ENCODE measurements at regions not wholly inside any gene's neighbourhood (a gene's known extent, or its start where the extent isn't known, plus 50 kb on each side); places are given as distances from the start of the nearest gene placed in this dataset.
"Not testable (repeated sequence)": the region's sequence is repeated elsewhere in the genome, so short reads cannot be mapped to it uniquely, and the experiment has no call there.

DNA sequence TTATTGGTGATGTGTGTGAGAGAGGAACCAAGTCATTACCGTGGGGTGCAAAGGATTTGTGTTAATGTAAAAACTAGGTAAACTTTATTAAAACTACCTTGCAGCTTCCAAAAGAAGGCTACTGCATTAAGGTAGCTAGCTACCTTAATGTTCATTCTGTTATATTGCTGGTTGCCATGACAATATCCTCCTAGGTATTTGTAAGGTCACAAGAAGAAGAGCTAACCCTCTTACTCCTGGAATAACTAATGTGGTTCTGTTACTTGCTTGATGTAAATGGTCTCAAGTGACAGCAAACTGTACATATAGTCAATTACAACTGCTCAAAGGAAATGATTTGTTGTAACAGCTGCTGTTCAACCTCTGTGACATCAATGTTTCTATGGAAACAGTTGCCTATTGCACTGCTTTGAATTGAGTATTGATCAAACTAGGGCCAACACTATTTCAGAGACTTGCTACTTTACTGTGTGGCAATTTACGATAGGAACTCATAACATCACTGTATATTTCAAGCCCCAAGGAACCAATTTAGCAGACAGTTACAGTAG, 319.8 kb upstream of the HNRNPA3 start:
- H3K27ac ChIP-seq (ENCODE audit: insufficient read depth in 1 of 2, low read depth in 1 of 2, low read length in 2 of 2, poor library complexity in 1 of 2, severe bottlenecking in 2 of 2): no peak overlapping the region
- no peaks in the 10 kb centered on the region for H3K27me3 ChIP-seq (replicated peaks in 2 of 5; ENCODE audit: control insufficient read depth in 4 of 5, insufficient read depth in 5 of 5, low read length in 4 of 5)
- no peak for DNase-seq
- ChIA-PET CTCF (interaction anchor here (0.6 kb wide), 1 partner anchor 126 kb away, joined by 3 read pairs; no protein-coding TSS in a partner anchor), POLR2A (no interaction called here)
- no CpG with 5 or more reads among the region's 2 CpGs for WGBS (ENCODE audit: insufficient coverage)
- no peaks in the 10 kb centered on the region for H3K36me3 ChIP-seq (ENCODE audit: control insufficient read depth in 4 of 4, insufficient read depth in 4 of 4, low read length in 3 of 4)
- H3K9me3 ChIP-seq (ENCODE audit: control extremely low read depth in 1 of 5, control insufficient read depth in 4 of 5, insufficient read depth in 2 of 5, low read depth in 1 of 5, low read length in 4 of 5): no peaks in the 10 kb centered on the region
- no peak overlapping the region for H3K4me3 ChIP-seq (ENCODE audit: control insufficient read depth in 1 of 7, extremely low read depth in 1 of 7, insufficient read depth in 4 of 7, low read depth in 2 of 7, low read length in 6 of 7)
- H3K4me1 ChIP-seq (ENCODE audit: control extremely low read depth in 1 of 4, control insufficient read depth in 4 of 4, insufficient read depth in 4 of 4, low read length in 3 of 4): no peaks in the 10 kb centered on the region

DNA sequence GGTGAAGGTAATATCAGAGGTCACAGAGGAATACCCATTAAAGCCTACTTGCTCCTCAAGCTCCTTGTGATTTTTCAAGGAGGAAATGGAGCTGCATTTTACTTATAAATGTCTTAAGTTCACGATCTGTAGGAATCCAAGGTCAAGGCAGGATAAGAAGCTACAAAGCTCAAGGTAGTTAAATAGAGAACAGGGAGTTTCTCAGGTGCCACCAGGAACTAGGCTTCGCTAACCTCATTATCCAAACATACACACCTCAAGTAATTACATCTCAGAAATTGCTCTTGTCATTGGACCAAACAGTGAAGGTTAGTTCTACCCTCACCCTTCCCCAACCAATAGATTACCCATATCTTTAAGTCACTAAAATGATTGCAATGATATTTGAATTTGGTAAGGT, 317.4 kb upstream of the HNRNPA3 start:
- Histone ChIP-seq H3K27me3 (replicated peaks in 2 of 5; ENCODE audit: control insufficient read depth in 4 of 5, insufficient read depth in 5 of 5, low read length in 4 of 5) (no peaks in the 10 kb centered on the region), H3K9me3 (ENCODE audit: control extremely low read depth in 1 of 5, control insufficient read depth in 4 of 5, insufficient read depth in 2 of 5, low read depth in 1 of 5, low read length in 4 of 5) (no peaks in the 10 kb centered on the region), H3K36me3 (ENCODE audit: control insufficient read depth in 4 of 4, insufficient read depth in 4 of 4, low read length in 3 of 4) (no peaks in the 10 kb centered on the region), H3K4me1 (ENCODE audit: control extremely low read depth in 1 of 4, control insufficient read depth in 4 of 4, insufficient read depth in 4 of 4, low read length in 3 of 4) (no peaks in the 10 kb centered on the region), H3K4me3 (ENCODE audit: control insufficient read depth in 1 of 7, extremely low read depth in 1 of 7, insufficient read depth in 4 of 7, low read depth in 2 of 7, low read length in 6 of 7) (no peak overlapping the region), H3K27ac (ENCODE audit: insufficient read depth in 1 of 2, low read depth in 1 of 2, low read length in 2 of 2, poor library complexity in 1 of 2, severe bottlenecking in 2 of 2) (no peak overlapping the region)
- 100% methylated on average over 2 of the region's 2 CpGs for WGBS (ENCODE audit: insufficient coverage)
- POLR2A ChIA-PET: no interaction called here
- no peak for DNase-seq
- CTCF ChIA-PET: no interaction called here

DNA sequence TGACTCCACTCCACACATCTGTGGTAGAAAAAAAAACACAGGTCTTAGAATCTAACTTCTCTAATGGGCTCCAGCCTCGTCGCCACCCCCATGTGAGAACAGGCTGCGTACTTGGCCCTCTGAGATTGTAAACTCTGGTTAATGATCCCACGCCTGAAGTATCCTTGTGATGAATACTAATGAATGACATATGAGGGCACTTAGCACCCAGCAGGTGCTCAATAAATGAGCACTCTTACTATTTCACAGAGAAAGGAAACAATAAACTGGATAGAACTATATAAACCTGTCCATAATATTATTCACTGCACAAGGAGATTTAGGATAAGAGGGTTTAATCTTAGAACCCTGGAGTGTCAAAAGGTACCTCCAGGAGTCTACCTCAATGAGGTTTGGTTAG, 310.1 kb upstream of the HNRNPA3 start:
- no peaks in the 10 kb centered on the region for H3K27me3 ChIP-seq (replicated peaks in 2 of 5; ENCODE audit: control insufficient read depth in 4 of 5, insufficient read depth in 5 of 5, low read length in 4 of 5)
- no peak overlapping the region for H3K4me3 ChIP-seq (ENCODE audit: control insufficient read depth in 1 of 7, extremely low read depth in 1 of 7, insufficient read depth in 4 of 7, low read depth in 2 of 7, low read length in 6 of 7)
- no peaks in the 10 kb centered on the region for H3K9me3 ChIP-seq (ENCODE audit: control extremely low read depth in 1 of 5, control insufficient read depth in 4 of 5, insufficient read depth in 2 of 5, low read depth in 1 of 5, low read length in 4 of 5)
- ChIA-PET CTCF (no interaction called here), POLR2A (no interaction called here)
- H3K36me3 ChIP-seq (ENCODE audit: control insufficient read depth in 4 of 4, insufficient read depth in 4 of 4, low read length in 3 of 4): no peaks in the 10 kb centered on the region
- H3K27ac ChIP-seq (ENCODE audit: insufficient read depth in 1 of 2, low read depth in 1 of 2, low read length in 2 of 2, poor library complexity in 1 of 2, severe bottlenecking in 2 of 2): no peak overlapping the region
- 94% methylated on average over 3 of the region's 4 CpGs for WGBS (ENCODE audit: insufficient coverage)
- H3K4me1 ChIP-seq (ENCODE audit: control extremely low read depth in 1 of 4, control insufficient read depth in 4 of 4, insufficient read depth in 4 of 4, low read length in 3 of 4): no peaks in the 10 kb centered on the region
- DNase-seq: no peak

DNA sequence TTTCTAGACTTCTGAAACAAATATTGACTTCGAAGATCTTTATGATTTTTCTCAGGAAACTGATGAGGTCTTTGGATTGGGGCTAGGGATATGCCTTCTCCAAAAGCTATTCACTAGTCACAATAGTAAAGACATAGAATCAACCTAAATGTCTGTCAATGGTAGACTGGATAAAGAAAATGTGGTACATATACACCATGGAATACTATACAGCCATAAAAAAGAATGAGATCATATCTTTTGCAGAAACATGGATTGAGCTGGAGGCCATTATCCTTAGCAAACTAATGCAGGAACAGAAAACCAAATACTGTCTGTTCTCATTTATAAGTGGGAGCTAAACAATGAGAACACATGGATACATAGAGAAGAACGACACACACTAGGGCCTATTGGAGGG, 308.5 kb upstream of the HNRNPA3 start:
- H3K4me1 ChIP-seq (ENCODE audit: control extremely low read depth in 1 of 4, control insufficient read depth in 4 of 4, insufficient read depth in 4 of 4, low read length in 3 of 4); DNase-seq; H3K36me3 ChIP-seq (ENCODE audit: control insufficient read depth in 4 of 4, insufficient read depth in 4 of 4, low read length in 3 of 4); H3K9me3 ChIP-seq (ENCODE audit: control extremely low read depth in 1 of 5, control insufficient read depth in 4 of 5, insufficient read depth in 2 of 5, low read depth in 1 of 5, low read length in 4 of 5); H3K4me3 ChIP-seq (ENCODE audit: control insufficient read depth in 1 of 7, extremely low read depth in 1 of 7, insufficient read depth in 4 of 7, low read depth in 2 of 7, low read length in 6 of 7); H3K27ac ChIP-seq (ENCODE audit: insufficient read depth in 1 of 2, low read depth in 1 of 2, low read length in 2 of 2, poor library complexity in 1 of 2, severe bottlenecking in 2 of 2); POLR2A ChIA-PET; H3K27me3 ChIP-seq (replicated peaks in 2 of 5; ENCODE audit: control insufficient read depth in 4 of 5, insufficient read depth in 5 of 5, low read length in 4 of 5); CTCF ChIA-PET: not testable (repeated sequence)
- 100% methylated on average over 2 of the region's 2 CpGs for WGBS (ENCODE audit: insufficient coverage)

DNA sequence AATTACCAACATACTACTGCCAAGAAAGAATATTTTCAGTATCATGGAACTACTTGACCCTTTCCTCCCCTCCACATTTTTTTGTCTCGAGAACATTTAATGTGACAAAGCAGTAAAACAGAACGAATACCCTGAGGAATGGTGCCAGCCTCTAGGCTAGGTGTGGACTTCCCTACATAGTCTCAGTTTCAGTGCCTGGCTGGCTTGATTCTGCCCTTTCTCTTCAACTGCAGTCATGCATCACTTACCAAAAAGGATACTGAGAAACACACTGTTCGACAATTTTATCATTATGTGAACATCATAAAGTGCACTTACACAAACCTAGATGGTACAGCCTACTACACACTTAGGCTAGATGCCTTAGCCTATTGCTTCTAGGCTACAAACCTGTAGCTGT, 305.3 kb upstream of the HNRNPA3 start:
- Histone ChIP-seq H3K27me3 (replicated peaks in 2 of 5; ENCODE audit: control insufficient read depth in 4 of 5, insufficient read depth in 5 of 5, low read length in 4 of 5) (no peaks in the 10 kb centered on the region), H3K4me1 (ENCODE audit: control extremely low read depth in 1 of 4, control insufficient read depth in 4 of 4, insufficient read depth in 4 of 4, low read length in 3 of 4) (no peaks in the 10 kb centered on the region), H3K36me3 (ENCODE audit: control insufficient read depth in 4 of 4, insufficient read depth in 4 of 4, low read length in 3 of 4) (no peaks in the 10 kb centered on the region), H3K9me3 (ENCODE audit: control extremely low read depth in 1 of 5, control insufficient read depth in 4 of 5, insufficient read depth in 2 of 5, low read depth in 1 of 5, low read length in 4 of 5) (no peaks in the 10 kb centered on the region), H3K27ac (ENCODE audit: insufficient read depth in 1 of 2, low read depth in 1 of 2, low read length in 2 of 2, poor library complexity in 1 of 2, severe bottlenecking in 2 of 2) (no peak overlapping the region), H3K4me3 (ENCODE audit: control insufficient read depth in 1 of 7, extremely low read depth in 1 of 7, insufficient read depth in 4 of 7, low read depth in 2 of 7, low read length in 6 of 7) (no peak overlapping the region)
- ChIA-PET CTCF (no interaction called here), POLR2A (interaction anchor here (0.8 kb wide), 1 partner anchor 8 kb away, joined by 4 read pairs; no protein-coding TSS in a partner anchor)
- DNase-seq: no peak
- 100% methylated on average over 2 of the region's 3 CpGs for WGBS (ENCODE audit: insufficient coverage)

DNA sequence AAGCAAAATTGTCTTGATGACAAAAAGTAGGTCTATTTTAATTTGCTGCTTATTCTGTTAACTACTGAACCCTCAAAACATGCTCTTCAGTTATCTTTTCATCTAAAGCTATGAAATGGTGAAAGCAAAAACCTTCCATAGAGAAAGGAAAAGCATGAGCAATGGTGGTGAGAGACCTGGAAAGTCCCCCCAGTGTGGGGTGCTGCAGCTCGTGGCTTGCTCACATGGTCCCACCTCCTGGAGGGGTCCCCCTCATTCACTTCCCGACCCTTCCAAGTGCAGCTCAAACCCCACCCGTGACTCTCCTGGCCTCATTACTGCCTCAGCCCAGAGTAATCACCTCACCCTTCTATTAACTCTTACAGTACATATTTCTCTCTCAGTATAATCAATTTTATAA, 301.8 kb upstream of the HNRNPA3 start:
- Histone ChIP-seq H3K27ac (ENCODE audit: insufficient read depth in 1 of 2, low read depth in 1 of 2, low read length in 2 of 2, poor library complexity in 1 of 2, severe bottlenecking in 2 of 2) (no peak overlapping the region), H3K9me3 (ENCODE audit: control extremely low read depth in 1 of 5, control insufficient read depth in 4 of 5, insufficient read depth in 2 of 5, low read depth in 1 of 5, low read length in 4 of 5) (no peaks in the 10 kb centered on the region), H3K36me3 (ENCODE audit: control insufficient read depth in 4 of 4, insufficient read depth in 4 of 4, low read length in 3 of 4) (no peaks in the 10 kb centered on the region), H3K27me3 (replicated peaks in 2 of 5; ENCODE audit: control insufficient read depth in 4 of 5, insufficient read depth in 5 of 5, low read length in 4 of 5) (no peaks in the 10 kb centered on the region), H3K4me1 (ENCODE audit: control extremely low read depth in 1 of 4, control insufficient read depth in 4 of 4, insufficient read depth in 4 of 4, low read length in 3 of 4) (no peaks in the 10 kb centered on the region), H3K4me3 (ENCODE audit: control insufficient read depth in 1 of 7, extremely low read depth in 1 of 7, insufficient read depth in 4 of 7, low read depth in 2 of 7, low read length in 6 of 7) (no peak overlapping the region)
- no peak for DNase-seq
- 91% methylated on average over 3 of the region's 3 CpGs for WGBS (ENCODE audit: insufficient coverage)
- ChIA-PET POLR2A (interaction anchor here (0.6 kb wide), 1 partner anchor 21 kb away, joined by 3 read pairs; no protein-coding TSS in a partner anchor), CTCF (no interaction called here)

DNA sequence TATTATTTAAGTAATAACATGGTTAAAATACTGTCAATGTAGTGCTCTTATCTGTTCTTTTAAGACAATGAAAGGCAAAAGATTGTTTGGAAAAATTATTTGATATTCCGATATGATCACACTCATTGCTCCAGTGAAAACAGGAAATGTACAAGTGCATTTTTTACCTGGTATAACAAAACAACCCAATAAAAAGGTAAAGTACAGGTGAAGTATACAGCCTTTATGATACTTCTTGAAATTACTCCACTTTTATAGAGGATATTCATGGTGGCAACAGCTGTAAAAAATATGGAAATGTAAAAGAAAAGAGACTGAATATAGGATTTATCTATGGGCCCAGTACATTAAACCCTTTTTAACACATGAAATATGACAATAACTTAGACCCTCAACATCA, 298.6 kb upstream of the HNRNPA3 start:
- no peaks in the 10 kb centered on the region for H3K4me1 ChIP-seq (ENCODE audit: control extremely low read depth in 1 of 4, control insufficient read depth in 4 of 4, insufficient read depth in 4 of 4, low read length in 3 of 4)
- ChIA-PET CTCF (no interaction called here), POLR2A (no interaction called here)
- no peaks in the 10 kb centered on the region for H3K36me3 ChIP-seq (ENCODE audit: control insufficient read depth in 4 of 4, insufficient read depth in 4 of 4, low read length in 3 of 4)
- no peaks in the 10 kb centered on the region for H3K27me3 ChIP-seq (replicated peaks in 2 of 5; ENCODE audit: control insufficient read depth in 4 of 5, insufficient read depth in 5 of 5, low read length in 4 of 5)
- H3K4me3 ChIP-seq (ENCODE audit: control insufficient read depth in 1 of 7, extremely low read depth in 1 of 7, insufficient read depth in 4 of 7, low read depth in 2 of 7, low read length in 6 of 7): no peak overlapping the region
- H3K27ac ChIP-seq (ENCODE audit: insufficient read depth in 1 of 2, low read depth in 1 of 2, low read length in 2 of 2, poor library complexity in 1 of 2, severe bottlenecking in 2 of 2): no peak overlapping the region
- WGBS (ENCODE audit: insufficient coverage): no CpG with 5 or more reads among the region's 1 CpG
- no peaks in the 10 kb centered on the region for H3K9me3 ChIP-seq (ENCODE audit: control extremely low read depth in 1 of 5, control insufficient read depth in 4 of 5, insufficient read depth in 2 of 5, low read depth in 1 of 5, low read length in 4 of 5)
- no peak for DNase-seq
